ENCODE measurements at regions not wholly inside any gene's neighbourhood (a gene's known extent, or its start where the extent isn't known, plus 50 kb on each side); places are given as distances from the start of the nearest gene placed in this dataset.

- in situ Hi-C loops (cut with MboI; ENCODE audit: low pct_unique_long_range_greater_than_20kb, low sequenced_read_pairs) = no loop called here
- DNase-seq = no peak
Observed at GRCh38 chr6:18733921-18734550, 346.9 kb downstream of the RNF144B start.

DNA sequence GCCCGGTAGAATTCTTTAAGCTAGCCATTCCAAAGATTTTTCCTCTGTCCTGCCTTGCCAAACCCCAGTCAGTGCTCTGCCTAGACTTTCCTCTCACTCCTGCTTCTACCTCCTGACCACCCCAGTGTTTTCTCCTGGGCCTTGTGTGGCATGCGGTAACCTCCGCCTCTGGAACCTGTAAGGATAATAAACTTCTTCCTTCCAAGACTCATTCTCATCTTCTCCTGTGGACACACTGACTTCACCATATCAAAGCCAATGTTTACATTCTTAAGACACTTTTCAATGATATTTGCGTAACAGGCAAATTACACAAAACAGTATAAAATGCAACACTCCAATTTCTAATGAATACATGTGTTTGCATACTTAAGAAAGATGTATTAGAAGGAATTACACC is 354.6 kb downstream of the RNF144B start:
- in situ Hi-C loops (cut with MboI; ENCODE audit: low pct_unique_long_range_greater_than_20kb, low sequenced_read_pairs) = no loop called here
- no peak for DNase-seq

DNA sequence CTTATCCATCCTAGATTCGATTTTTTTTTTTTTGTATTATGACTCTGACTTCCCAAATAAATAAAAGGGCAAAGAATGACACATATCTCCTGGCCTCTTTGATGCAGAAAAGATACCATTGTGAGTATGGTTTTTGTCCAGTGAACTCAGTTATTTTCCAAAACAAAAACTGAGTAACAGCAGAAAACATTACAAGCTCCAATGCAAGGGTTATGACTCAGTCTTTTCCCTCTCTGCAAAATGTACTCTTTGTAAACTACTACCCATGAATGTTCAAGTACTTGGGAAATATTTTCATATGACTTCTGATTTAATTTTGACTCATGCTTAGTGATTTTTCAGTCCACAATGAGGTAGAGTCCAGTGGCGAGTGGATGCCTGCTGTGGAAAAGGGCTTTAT is 355.3 kb downstream of the RNF144B start:
- in situ Hi-C loops (cut with MboI; ENCODE audit: low pct_unique_long_range_greater_than_20kb, low sequenced_read_pairs) = no loop called here
- DNase-seq = no peak

- in situ Hi-C loops (cut with MboI; ENCODE audit: low pct_unique_long_range_greater_than_20kb, low sequenced_read_pairs) = no loop called here
- no peak for DNase-seq
Observed at GRCh38 chr6:18746727-18747126, 359.6 kb downstream of the RNF144B start.

DNA sequence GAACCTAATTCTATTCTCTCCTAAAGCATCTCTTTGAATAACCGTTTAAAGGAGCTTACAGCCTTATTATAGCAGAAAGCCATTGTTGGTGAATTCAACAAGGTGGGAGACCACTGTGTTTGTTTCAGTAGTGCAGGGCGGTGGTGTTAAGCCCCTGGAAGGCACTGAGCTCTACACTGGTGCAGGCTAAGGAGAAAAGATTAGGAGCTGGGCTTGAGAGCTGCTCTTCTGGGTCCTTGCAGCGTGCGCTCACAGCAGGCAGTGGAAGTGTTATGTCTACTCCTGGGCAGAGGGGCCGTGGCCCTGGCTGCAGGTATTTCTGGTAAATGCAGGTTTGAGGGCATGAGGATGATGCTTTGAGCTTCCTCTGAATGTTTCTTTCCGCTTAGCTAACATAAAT is 361.2 kb downstream of the RNF144B start:
- in situ Hi-C loops (cut with MboI; ENCODE audit: low pct_unique_long_range_greater_than_20kb, low sequenced_read_pairs) = no loop called here

DNA sequence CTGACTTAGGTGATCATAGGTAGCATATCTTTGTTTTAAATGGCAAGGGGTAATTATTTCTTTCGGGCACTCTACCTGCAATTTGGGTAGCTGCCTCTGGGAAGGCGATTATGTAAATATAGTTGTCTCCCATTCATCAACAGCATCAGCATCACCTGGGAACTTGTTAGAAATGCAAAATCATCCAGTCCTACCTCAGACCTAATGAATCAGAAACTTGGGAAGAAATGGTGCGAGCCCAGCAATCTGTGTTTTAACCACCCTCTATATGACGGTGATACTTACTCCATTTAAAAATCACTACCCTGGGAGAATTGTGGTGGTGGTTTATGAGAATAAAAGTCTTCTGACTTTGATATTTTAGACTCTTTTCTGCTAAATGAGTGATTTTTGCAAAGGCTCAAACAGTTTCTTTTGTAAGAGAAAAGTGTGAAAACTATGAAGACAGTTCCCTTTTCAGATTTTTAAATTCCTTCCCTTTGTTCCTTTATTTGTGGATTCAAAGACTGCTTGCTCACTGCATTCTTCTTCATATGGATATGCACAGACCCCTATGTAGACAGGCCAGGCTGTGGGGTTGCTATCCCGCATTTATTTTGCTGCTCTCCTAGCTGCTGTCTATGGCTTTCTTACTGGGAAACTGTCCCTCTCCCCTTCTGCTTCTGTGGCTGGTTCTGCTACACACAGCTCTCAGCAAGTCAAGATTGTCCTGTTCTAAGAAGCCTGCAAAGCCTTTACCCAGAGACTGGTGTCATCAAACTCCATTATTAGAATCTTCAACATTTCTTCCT is 365.3 kb downstream of the RNF144B start:
- no peak for DNase-seq
- in situ Hi-C loops (cut with MboI; ENCODE audit: low pct_unique_long_range_greater_than_20kb, low sequenced_read_pairs) = no loop called here

More for the DNA sequence above, 361.2 kb downstream of the RNF144B start:
- DNase-seq = no peak

- no peak for DNase-seq
Observed at GRCh38 chr6:18753076-18753475, 365.9 kb downstream of the RNF144B start.

DNA sequence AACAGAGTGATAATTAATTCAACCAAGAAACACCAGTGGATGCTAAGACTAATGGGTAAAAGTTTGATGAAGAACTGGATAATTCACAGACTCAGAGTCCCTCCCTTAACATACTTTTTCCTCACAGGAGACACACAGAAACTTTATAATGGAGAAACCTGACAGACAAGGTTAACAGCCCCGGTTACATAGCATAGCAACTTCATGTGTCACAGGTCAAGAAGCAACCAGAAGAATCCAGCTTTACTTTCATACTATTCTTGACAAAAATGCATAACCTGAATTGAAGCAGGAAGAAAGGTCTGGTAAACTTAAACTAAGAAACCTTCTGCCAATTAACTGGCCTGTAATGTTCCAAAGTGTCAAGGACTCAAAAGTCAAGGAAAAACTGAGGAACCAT is 375.9 kb downstream of the RNF144B start:
- in situ Hi-C loops (cut with MboI; ENCODE audit: low pct_unique_long_range_greater_than_20kb, low sequenced_read_pairs) = no loop called here
- DNase-seq = no peak

More at GRCh38 chr6:18753076-18753475, 365.9 kb downstream of the RNF144B start:
- in situ Hi-C loops (cut with MboI; ENCODE audit: low pct_unique_long_range_greater_than_20kb, low sequenced_read_pairs) = no loop called here

DNA sequence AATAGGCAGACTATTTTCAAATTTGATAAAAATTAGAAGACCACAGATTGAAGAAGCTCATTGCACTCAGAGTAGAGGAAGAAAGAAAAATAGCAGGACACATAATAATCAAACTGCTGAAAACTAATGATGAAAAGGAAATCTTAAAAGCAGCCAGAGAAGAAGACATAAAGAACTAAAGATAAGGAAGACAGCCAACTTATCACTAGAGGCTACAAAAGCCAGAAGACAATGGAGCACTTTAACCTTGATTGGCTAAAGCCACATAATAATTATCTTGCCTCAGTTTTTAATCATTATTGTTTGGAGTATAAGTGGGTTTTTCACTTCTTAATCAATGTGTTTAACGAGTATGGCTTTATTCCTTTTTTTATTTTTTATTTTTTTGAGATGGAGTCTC is 397.6 kb downstream of the RNF144B start:
- in situ Hi-C loops (cut with MboI; ENCODE audit: low pct_unique_long_range_greater_than_20kb, low sequenced_read_pairs) = no loop called here
- DNase-seq = no peak

DNA sequence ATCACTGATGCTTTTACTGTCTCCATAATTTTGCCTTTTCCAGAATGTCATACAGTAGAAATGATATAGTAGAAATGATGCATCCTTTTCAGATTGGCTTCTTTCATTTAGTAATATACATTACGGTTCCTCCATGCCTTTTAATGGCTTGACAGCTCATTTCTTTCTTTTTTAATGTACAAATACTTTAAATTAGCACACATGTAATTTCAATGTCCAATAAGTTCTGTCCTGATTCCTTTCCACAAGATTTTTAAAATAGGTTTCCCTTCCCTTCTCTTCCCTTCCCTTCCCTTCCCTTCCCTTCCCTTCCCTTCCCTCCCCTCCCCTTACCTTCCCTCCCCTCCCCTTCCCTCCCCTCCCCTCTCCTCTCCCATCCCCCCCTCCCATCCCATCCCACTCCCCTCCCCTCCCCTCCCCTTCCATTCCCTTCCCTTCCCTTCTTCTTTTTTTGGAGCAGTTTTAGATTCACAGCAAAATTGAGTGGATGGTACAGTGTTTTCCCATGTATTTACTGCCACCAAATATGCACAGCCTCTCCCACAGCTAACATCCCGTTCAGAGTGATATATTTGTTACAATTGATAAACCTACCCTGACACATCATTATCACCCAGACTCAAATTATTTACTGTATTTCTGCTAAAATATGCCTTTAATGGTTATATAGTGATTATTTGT is 398.8 kb downstream of the RNF144B start:
- in situ Hi-C loops (cut with MboI; ENCODE audit: low pct_unique_long_range_greater_than_20kb, low sequenced_read_pairs) = no loop called here
- no peak for DNase-seq

DNA sequence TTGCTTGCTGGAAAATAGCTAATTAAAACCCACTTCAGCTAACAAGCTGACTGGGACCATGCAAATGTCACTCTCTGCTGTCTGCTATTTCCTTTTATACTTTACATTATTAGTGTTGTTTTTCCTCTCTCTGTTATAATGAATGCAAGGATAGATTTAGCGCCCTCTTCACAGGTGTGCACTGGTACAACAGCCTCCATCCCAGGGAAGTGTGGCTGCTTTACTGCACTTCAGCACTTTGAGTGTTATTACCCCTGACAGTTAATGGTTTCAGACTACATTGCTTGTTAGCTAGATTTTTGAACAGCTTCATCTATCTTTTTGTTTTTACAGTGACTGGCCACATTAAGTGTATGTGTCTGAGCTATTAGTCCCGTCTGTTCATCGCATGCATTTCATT is 405.7 kb downstream of the RNF144B start:
- no peak for DNase-seq
- in situ Hi-C loops (cut with MboI; ENCODE audit: low pct_unique_long_range_greater_than_20kb, low sequenced_read_pairs) = no loop called here

- DNase-seq = no peak
- in situ Hi-C loops (cut with MboI; ENCODE audit: low pct_unique_long_range_greater_than_20kb, low sequenced_read_pairs) = no loop called here
Observed at GRCh38 chr6:18795726-18796125, 408.6 kb downstream of the RNF144B start.

DNA sequence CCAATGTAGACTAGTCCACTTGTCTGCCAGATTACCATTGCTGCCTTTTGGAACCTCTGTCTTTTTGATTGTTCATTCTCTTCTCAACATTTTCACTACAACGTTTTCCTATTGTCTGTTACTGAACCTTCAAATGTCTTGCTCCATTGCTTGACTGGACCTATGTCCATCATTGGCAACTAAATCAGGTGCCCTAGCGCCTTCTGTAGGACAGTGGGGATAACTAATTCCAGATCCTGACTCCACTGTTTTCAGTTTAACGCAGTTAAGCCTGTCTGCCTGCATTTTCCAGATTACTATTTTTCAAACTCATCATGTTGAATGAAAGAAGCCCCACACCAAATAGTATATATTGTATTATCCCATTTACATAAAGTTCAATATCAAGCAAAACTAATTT is 433.6 kb downstream of the RNF144B start:
- in situ Hi-C loops (cut with MboI; ENCODE audit: low pct_unique_long_range_greater_than_20kb, low sequenced_read_pairs) = no loop called here
- DNase-seq = no peak

DNA sequence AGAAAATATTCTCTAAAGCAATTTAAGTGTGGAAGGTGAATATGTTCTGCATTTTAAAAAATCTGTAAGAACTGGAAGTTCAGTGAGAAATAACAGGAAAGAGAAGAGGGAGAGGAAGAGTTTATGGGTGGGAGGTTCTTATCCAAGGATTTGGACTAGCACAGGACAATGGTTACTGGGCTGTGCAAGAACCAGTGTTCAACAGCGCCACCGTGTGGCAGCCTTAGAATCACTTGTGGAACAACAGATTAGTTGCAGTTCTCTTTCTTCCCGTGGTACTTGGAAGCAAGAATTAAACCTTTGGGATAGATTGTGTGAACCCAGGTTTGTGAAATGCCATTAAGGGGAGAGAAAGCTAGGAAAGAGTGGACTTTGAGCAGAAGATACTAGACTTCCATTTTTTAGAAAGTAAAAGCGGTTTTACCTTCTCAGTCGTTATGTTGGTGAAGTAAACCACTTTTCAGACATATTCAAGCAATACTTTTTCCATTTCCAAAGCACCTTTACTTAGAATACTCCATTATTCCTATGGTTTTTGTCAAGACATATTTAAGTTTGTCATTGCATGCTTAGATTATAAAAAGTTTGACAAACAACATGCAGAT is 436.7 kb downstream of the RNF144B start:
- peak; percentile 47 for DNase-seq
- in situ Hi-C loops (cut with MboI; ENCODE audit: low pct_unique_long_range_greater_than_20kb, low sequenced_read_pairs) = no loop called here

DNA sequence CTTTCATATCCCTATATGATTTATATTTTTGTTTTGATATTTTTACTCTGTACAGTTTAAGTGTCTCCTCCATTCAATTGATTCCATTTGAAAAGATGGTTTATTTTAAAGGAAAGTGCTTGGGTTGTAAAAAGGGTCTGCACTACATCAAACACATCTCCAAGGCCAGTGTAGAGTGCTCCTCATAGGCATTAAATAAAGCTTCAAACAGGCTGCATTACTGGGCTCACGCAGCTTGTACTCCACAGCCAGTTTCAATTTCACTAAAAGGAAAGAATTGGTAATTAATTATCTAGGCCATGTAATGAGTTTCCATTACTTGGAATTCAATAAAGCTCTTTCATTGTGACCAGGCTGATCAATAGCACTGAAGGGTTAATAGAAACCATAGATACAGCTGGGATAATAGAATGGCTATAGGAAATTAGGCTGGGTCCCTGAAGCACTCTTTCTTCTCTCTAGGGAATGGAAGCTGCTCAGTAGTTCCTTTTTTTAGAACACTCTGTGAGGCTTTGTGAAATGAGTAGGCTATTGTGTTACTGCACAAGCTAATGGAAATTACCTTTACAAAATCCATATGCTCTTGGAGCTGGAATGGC is 442.2 kb downstream of the RNF144B start:
- no peak for DNase-seq
- in situ Hi-C loops (cut with MboI; ENCODE audit: low pct_unique_long_range_greater_than_20kb, low sequenced_read_pairs) = no loop called here

GRCh38 chr6:18835976-18836375 is 448.8 kb downstream of the RNF144B start:
- DNase-seq = no peak
- in situ Hi-C loops (cut with MboI; ENCODE audit: low pct_unique_long_range_greater_than_20kb, low sequenced_read_pairs) = no loop called here

GRCh38 chr6:18837013-18837412 is 449.9 kb downstream of the RNF144B start:
- DNase-seq = no peak
- in situ Hi-C loops (cut with MboI; ENCODE audit: low pct_unique_long_range_greater_than_20kb, low sequenced_read_pairs) = no loop called here

DNA sequence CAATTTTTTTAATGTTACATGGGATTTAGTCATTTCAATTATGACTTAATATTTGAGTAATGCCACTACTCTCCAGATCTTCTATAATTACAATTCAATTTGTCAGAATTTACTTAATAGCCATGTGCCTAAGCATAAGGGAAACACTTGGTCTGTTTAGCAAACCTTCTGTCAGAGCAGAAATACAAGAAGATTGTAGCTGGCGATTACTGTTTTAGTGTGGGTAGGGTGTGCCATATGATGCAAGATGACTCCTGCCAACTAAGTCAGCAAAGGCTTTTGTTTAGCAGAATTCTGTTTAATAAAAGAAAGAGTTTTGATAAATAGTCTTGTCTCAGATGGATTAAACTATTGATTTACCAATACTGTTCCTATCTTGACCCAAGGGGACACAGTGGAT is 455.4 kb downstream of the RNF144B start:
- no peak for DNase-seq
- in situ Hi-C loops (cut with MboI; ENCODE audit: low pct_unique_long_range_greater_than_20kb, low sequenced_read_pairs) = no loop called here

DNA sequence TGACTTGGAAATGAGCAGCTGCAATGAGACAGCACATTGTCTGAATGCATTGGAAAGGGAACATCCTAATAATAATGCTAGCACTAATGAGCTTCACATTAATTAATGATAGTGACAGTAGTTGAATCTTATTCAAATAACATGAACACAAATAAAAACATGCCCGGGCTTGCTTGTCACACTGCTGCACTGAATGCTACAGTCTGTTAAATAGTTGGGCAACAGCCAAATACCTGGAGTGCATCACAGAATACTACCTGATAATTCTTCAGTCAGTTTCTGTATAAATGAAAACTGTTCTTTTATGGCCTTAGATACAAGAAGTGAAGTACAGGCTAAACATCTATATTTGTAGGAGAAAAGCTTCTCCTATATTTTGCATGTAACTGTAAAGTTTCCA is 458.7 kb downstream of the RNF144B start:
- in situ Hi-C loops (cut with MboI; ENCODE audit: low pct_unique_long_range_greater_than_20kb, low sequenced_read_pairs) = no loop called here
- no peak for DNase-seq

DNA sequence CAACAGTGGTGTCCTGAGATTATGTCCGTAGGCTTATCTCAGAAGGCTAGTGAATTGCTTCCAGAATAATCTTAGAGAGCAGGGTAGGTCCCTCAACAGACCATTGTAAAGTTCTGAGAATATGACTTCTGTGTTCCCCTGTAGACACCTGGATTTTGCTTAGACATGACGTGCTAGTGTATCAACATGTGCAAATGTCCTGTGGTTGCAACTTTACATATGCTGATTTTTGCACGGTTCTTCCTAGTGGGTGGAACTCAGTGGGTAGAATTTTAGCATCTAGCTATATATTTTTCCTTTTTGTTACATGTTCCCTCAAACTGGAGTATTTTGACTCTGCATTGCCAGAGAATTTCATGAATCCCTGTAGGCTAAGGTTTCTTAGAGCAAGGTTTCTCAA is 459.2 kb downstream of the RNF144B start:
- in situ Hi-C loops (cut with MboI; ENCODE audit: low pct_unique_long_range_greater_than_20kb, low sequenced_read_pairs) = no loop called here
- no peak for DNase-seq

Data from KBM-7 (cell line).